ENCODE measurements at regions not wholly inside any gene's neighbourhood (a gene's known extent, or its start where the extent isn't known, plus 50 kb on each side); places are given as distances from the start of the nearest gene placed in this dataset.
"Not testable (repeated sequence)": the region's sequence is repeated elsewhere in the genome, so short reads cannot be mapped to it uniquely, and the experiment has no call there.

DNA sequence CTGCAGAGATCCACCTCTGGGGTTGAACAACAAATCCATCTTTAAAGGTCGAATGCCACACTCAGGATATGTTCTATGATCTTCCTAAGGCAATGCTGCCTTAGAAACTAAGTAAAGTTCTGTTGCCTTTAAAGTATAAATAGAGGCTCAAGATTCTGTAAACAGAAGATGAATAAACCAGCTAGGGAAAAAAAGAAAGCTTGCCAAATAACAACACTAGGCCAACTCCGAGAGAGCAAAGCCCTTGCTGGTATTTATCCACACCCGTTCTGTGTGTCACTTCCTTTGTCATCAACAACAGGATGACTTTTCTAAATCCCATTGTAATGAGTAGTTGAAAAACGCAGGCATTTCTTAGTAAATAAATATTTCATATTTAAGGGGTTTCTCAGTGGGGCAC, 330.0 kb upstream of the GLI3 start:
- intact Hi-C loops (cut with DNase I; ENCODE audit: low total_unique reads) = no loop called here
- WGBS, 2 donors = 44 to 57% methylated on average over 4 of the region's 4 CpGs

DNA sequence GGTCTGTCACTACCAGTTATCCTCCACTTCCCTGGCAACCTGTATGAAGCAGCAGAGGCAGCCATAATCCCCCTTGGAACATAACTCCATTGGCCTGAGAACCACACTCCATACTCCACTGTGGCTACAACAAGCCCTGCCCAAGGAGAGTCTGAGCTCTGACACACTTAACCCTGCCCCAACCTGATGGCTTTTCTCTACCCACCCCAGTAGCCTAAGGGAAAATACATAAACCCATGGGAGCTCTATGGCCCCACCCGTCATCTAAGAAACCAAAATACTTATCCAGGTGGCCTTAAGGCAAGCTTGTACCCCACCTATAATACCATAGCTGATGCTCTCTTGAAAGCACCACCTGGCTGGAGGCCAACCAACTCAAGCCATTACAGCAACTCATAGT, 324.8 kb upstream of the GLI3 start:
- intact Hi-C loops (cut with DNase I; ENCODE audit: low total_unique reads) = no loop called here
- 69 to 79% methylated on average over 1 of the region's 1 CpG for WGBS, 2 donors
- DNase-seq (ENCODE audit: low spot score in 2 of 2) = no peak

More for the DNA sequence above, 330.0 kb upstream of the GLI3 start:
- DNase-seq (ENCODE audit: low spot score in 2 of 2) = no peak
- no peak overlapping the region for H3K4me3 ChIP-seq (ENCODE audit: low read depth, poor library complexity, severe bottlenecking)
- TF ChIP-seq, protein P1, sequence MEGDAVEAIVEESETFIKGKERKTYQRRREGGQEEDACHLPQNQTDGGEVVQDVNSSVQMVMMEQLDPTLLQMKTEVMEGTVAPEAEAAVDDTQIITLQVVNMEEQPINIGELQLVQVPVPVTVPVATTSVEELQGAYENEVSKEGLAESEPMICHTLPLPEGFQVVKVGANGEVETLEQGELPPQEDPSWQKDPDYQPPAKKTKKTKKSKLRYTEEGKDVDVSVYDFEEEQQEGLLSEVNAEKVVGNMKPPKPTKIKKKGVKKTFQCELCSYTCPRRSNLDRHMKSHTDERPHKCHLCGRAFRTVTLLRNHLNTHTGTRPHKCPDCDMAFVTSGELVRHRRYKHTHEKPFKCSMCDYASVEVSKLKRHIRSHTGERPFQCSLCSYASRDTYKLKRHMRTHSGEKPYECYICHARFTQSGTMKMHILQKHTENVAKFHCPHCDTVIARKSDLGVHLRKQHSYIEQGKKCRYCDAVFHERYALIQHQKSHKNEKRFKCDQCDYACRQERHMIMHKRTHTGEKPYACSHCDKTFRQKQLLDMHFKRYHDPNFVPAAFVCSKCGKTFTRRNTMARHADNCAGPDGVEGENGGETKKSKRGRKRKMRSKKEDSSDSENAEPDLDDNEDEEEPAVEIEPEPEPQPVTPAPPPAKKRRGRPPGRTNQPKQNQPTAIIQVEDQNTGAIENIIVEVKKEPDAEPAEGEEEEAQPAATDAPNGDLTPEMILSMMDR (IDR thresholded peaks at IDR 0.05) = no peak
- TF ChIP-seq POLR2A (IDR thresholded peaks at IDR 0.05) = no peak

DNA sequence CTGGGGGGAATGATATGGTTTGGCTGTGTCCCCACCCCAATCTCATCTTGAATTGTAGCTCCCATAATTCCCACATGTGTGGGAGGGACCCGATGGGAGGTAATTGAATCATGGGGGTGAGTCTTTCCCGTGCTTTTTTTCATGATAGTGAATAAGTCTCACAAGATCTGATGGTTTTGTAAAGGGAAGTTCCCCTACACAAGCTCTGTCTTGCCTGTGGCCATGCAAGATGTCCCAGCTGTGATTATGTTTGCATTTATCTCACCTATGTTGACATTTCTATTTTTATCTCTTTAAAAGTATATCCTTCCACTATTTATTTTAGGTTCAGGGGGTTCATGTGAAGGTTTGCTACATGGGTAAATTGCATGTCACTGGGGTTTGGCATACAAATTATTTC, 323.9 kb upstream of the GLI3 start:
- intact Hi-C loops (cut with DNase I; ENCODE audit: low total_unique reads) = no loop called here

More for the DNA sequence above, 324.8 kb upstream of the GLI3 start:
- no peak for TF ChIP-seq POLR2A (IDR thresholded peaks at IDR 0.05)
- TF ChIP-seq, protein P1 (IDR thresholded peaks at IDR 0.05) = no peak
- H3K4me3 ChIP-seq (ENCODE audit: low read depth, poor library complexity, severe bottlenecking) = no peak overlapping the region

DNA sequence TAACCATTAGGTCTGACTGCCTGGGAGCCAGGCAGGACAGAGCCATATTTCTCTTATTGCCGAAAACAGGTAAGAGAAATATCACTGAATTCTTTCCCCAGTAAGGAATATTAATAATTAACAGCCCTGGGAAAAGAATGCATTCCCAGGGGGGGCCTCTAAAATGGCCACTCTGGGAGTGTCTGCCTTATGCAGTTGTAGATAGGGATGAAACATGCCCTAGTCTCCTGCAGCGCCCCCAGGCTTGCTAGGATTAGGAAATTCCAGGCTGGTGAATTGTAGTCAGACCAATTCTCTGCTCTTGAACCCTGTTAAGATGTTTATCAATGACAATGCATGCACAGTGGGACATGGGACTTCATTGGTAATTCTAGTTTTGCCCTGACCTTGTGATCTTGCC, 317.9 kb upstream of the GLI3 start:
- WGBS, 2 donors = 93 to 99% methylated on average over 2 of the region's 2 CpGs
- DNase-seq (ENCODE audit: low spot score in 2 of 2); intact Hi-C loops (cut with DNase I; ENCODE audit: low total_unique reads); H3K4me3 ChIP-seq (ENCODE audit: low read depth, poor library complexity, severe bottlenecking): not testable (repeated sequence)

More for the DNA sequence above, 323.9 kb upstream of the GLI3 start:
- H3K4me3 ChIP-seq (ENCODE audit: low read depth, poor library complexity, severe bottlenecking) = no peak overlapping the region
- no peak for TF ChIP-seq POLR2A (IDR thresholded peaks at IDR 0.05)
- TF ChIP-seq, protein P1 (IDR thresholded peaks at IDR 0.05) = no peak
- no peak for DNase-seq (ENCODE audit: low spot score in 2 of 2)
- 70 to 72% methylated on average over 2 of the region's 2 CpGs for WGBS, 2 donors

DNA sequence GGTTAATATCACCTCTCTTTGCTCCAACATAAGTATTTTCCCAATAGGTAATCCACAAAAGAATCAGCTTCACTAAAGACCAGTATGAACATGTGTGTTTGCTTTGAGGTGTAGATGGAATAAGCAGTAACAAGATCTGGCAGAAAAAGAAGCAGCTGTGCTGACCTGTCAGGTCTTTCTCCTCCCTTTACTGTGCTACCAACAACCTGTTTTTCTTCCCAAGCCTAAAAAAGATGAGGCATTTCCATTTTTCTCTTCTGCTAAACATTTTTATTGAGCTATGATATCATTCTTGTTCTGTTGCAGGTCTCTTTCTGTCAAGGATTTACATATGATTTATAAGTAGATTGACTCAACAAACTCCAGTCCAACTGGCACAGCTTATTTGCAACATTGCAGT, 315.2 kb upstream of the GLI3 start:
- no peak for DNase-seq (ENCODE audit: low spot score in 2 of 2)
- TF ChIP-seq POLR2A (IDR thresholded peaks at IDR 0.05) = no peak
- TF ChIP-seq, protein P1 (IDR thresholded peaks at IDR 0.05) = no peak
- H3K4me3 ChIP-seq (ENCODE audit: low read depth, poor library complexity, severe bottlenecking) = no peak overlapping the region
- intact Hi-C loops (cut with DNase I; ENCODE audit: low total_unique reads) = no loop called here

DNA sequence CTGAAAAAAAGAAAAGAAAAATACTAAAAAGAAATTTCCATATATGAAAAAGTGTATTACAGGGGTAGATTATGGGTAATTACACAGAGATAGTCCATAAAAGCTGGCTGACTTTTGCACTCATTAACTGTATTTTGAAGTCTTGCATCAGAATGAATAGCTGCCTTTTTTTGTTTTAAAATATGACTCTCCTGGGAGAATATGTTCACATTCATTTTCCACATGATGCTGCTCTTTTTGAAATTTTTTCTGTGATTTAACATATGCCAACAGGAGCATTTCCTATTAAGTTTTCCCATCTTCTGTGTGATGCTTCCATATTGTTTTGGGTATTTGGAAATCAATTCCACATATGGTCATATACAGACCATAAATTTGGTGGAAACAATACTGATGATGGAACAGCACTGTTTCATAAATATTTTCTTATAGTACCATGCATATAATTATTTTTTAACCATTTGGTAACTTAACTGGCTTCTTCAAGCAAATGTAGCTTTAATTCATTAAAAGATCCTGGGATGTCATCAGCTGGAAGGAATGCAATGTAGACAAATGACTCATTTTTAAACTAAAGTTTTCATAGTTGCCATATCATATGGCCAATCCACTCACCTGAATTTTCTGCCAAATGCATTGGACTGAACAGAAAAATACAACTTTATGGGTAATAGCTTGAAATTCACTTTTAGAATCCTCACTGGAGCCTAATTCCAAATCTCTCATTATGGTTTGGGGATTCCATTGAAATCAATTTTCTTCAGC, 313.9 kb upstream of the GLI3 start:
- no peak for DNase-seq (ENCODE audit: low spot score in 2 of 2)
- H3K4me3 ChIP-seq (ENCODE audit: low read depth, poor library complexity, severe bottlenecking) = no peak overlapping the region
- intact Hi-C loops (cut with DNase I; ENCODE audit: low total_unique reads) = no loop called here
- no peak for TF ChIP-seq POLR2A (IDR thresholded peaks at IDR 0.05)
- TF ChIP-seq, protein P1 (IDR thresholded peaks at IDR 0.05) = no peak
